Activated B cell treated with CpG ODN at 0.5 μM for 24 hours (primary cell): ENCODE measurements at regions not wholly inside any gene's neighbourhood (a gene's known extent, or its start where the extent isn't known, plus 50 kb on each side); places are given as distances from the start of the nearest gene placed in this dataset.

ENCODE experiments used
- ATAC-seq: fragments of 200-7000 bp; cut with Tn5 transposase; one replicate; pipeline ENCODE4 v1.10.0; 2021; ENCODE audit warnings: low read depth, mild to moderate bottlenecking, moderate library complexity
- CTCF ChIA-PET: fragments of 350-600 bp; sonication (Branson Sonifier 250); formaldehyde crosslinking; loops from one replicate; lab custom pipeline; 2021; ENCODE audit warnings: antibody characterized with exemption; lab: Charles Lee
- POLR2A ChIA-PET: fragments of 350-600 bp; sonication (Branson Sonifier 250); formaldehyde crosslinking; loops from one replicate; lab custom pipeline; 2021; ENCODE audit warnings: antibody characterized with exemption; lab: Charles Lee
- DNase-seq: peaks from one replicate; pipeline ENCODE4 v3.0.0; 2022
- H3K27ac Mint-ChIP-seq: one replicate; pipeline ENCODE4 v1.8.0; 2020; ENCODE audit warnings: mixed read lengths
- H3K27me3 Mint-ChIP-seq: one replicate; pipeline ENCODE4 v1.8.0; 2021; ENCODE audit warnings: mixed read lengths
- H3K36me3 Mint-ChIP-seq: one replicate; pipeline ENCODE4 v1.8.0; 2021; ENCODE audit warnings: low read depth, mixed read lengths
- H3K4me1 Mint-ChIP-seq: one replicate; pipeline ENCODE4 v1.8.0; 2021; ENCODE audit warnings: mixed read lengths
- H3K4me3 Mint-ChIP-seq: one replicate; pipeline ENCODE4 v1.8.0; 2020; ENCODE audit warnings: mild to moderate bottlenecking, mixed read lengths
- H3K9me3 Mint-ChIP-seq: one replicate; pipeline ENCODE4 v1.8.0; 2020; ENCODE audit warnings: mixed read lengths
- intact Hi-C: fragments of 100-400 bp; cut with micrococcal nuclease; formaldehyde crosslinking; loops from one replicate; pipeline ENCODE4 v1.15.1; 2024
- TF ChIP-seq, protein P1 (sequence below): fragments of 200-600 bp; IDR thresholded peaks from one replicate; pipeline ENCODE4 v1.8.0; 2022; ENCODE audit warnings: antibody characterized with exemption, mild to moderate bottlenecking

DNA sequence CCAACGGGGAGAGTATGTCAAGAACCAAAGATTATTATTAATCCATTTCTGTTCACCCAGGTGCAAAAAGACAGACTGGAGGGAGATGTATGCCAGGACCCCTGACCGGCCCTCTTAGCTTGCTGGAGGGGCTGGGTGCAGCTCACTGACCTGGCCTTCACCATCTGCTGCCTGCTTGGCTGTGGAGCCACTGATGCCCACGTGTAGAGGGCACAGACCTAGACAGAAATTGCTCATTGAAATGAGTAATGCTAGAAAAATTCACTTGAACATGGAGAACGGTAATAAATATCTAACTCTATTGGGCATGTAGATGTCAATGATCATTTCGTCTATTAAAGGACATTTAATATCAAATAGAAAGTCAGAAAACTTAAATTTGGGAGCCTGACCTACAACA is 58.8 kb upstream of the ERCC6L2 start:
- ATAC-seq, result no peak
- TF ChIP-seq, protein P1, sequence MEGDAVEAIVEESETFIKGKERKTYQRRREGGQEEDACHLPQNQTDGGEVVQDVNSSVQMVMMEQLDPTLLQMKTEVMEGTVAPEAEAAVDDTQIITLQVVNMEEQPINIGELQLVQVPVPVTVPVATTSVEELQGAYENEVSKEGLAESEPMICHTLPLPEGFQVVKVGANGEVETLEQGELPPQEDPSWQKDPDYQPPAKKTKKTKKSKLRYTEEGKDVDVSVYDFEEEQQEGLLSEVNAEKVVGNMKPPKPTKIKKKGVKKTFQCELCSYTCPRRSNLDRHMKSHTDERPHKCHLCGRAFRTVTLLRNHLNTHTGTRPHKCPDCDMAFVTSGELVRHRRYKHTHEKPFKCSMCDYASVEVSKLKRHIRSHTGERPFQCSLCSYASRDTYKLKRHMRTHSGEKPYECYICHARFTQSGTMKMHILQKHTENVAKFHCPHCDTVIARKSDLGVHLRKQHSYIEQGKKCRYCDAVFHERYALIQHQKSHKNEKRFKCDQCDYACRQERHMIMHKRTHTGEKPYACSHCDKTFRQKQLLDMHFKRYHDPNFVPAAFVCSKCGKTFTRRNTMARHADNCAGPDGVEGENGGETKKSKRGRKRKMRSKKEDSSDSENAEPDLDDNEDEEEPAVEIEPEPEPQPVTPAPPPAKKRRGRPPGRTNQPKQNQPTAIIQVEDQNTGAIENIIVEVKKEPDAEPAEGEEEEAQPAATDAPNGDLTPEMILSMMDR, result no peak
- intact Hi-C loops, result no loop called here
- H3K4me3 Mint-ChIP-seq, result no peak overlapping the region
- POLR2A ChIA-PET, result no interaction called here
- no peak overlapping the region for H3K27ac Mint-ChIP-seq
- CTCF ChIA-PET, result no interaction called here
- no peaks in the 10 kb centered on the region for H3K27me3 Mint-ChIP-seq
- no peaks in the 10 kb centered on the region for H3K9me3 Mint-ChIP-seq
- no peaks in the 10 kb centered on the region for H3K4me1 Mint-ChIP-seq
- no peak for DNase-seq
- peaks cover 3% of the 10 kb centered on the region for H3K36me3 Mint-ChIP-seq

DNA sequence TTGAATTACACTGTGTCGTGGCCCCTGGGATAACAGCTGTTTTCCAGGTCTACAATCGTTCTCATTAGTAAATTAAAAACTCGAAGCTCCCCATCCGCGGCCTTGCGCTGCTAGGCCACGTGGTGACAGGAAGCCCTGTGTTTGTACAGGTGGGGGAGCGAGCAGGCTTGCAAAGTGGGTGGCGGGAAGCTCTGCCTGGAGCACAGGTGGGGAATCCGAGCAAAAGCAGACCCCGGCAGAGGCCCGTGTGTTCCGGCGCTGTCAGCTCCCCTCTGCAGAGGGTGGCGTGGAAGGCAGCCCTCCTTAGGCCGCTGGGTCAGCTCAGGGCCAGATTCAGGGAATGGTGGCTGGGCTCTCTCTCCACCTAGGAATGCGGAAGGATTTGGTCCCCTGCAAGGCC is 59.5 kb upstream of the ERCC6L2 start:
- H3K9me3 Mint-ChIP-seq, result no peaks in the 10 kb centered on the region
- H3K27ac Mint-ChIP-seq, result no peak overlapping the region
- ChIA-PET CTCF (no interaction called here), POLR2A (no interaction called here)
- TF ChIP-seq, protein P1, result no peak
- intact Hi-C loops, result no loop called here
- H3K36me3 Mint-ChIP-seq, result peaks cover 3% of the 10 kb centered on the region
- H3K27me3 Mint-ChIP-seq, result no peaks in the 10 kb centered on the region
- DNase-seq, result no peak
- no peak overlapping the region for H3K4me3 Mint-ChIP-seq
- ATAC-seq, result no peak
- H3K4me1 Mint-ChIP-seq, result no peaks in the 10 kb centered on the region

DNA sequence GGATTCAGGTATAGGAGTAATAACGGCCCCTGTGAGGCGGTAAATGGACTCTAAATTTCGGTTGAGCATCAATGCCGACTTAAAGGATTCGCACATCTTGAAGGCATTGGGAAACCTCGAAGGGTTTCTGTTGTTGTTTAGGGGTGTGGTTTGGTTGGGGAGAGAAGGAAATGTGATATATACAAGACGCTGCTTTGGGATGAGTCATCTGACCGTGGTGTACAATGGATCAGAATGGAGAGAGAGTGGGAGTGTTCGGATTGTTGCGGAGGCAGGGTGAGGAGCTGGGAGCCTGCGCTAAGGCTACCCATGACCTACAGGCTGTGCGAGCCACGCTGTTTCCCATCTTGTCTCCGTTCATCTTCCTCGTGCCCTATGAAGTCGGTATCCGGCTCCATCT is 60.4 kb upstream of the ERCC6L2 start:
- Mint-ChIP-seq H3K36me3 (peaks cover 3% of the 10 kb centered on the region), H3K9me3 (no peaks in the 10 kb centered on the region), H3K4me1 (no peaks in the 10 kb centered on the region), H3K27ac (no peak overlapping the region), H3K27me3 (no peaks in the 10 kb centered on the region), H3K4me3 (no peak overlapping the region)
- TF ChIP-seq, protein P1, result no peak
- ChIA-PET CTCF (no interaction called here), POLR2A (no interaction called here)
- intact Hi-C loops, result no loop called here
- no peak for DNase-seq
- no peak for ATAC-seq

DNA sequence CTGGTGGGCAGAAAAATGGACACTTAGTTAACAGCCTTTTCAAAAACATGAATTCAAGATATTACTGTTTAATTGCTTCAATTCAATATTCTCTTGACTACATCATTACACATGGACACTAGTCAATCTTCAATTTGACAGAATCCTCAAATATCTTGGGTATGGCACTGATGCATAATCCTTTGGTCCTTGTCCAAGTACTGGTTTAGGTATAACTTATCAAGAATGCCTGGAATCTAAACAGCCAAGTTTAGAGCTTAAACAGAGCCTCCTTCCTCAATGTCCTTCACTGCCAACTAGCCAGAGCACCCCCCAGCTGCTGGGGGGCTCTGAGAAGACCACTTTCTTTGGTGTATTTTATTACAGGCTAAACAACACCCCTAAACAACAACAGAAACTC is 61.6 kb upstream of the ERCC6L2 start:
- TF ChIP-seq, protein P1, result no peak
- ChIA-PET CTCF (no interaction called here), POLR2A (no interaction called here)
- Mint-ChIP-seq H3K27ac (no peak overlapping the region), H3K9me3 (no peaks in the 10 kb centered on the region), H3K36me3 (peaks cover 3% of the 10 kb centered on the region), H3K4me3 (no peak overlapping the region), H3K4me1 (no peaks in the 10 kb centered on the region), H3K27me3 (no peaks in the 10 kb centered on the region)
- ATAC-seq, result no peak
- intact Hi-C loops, result no loop called here
- no peak for DNase-seq

DNA sequence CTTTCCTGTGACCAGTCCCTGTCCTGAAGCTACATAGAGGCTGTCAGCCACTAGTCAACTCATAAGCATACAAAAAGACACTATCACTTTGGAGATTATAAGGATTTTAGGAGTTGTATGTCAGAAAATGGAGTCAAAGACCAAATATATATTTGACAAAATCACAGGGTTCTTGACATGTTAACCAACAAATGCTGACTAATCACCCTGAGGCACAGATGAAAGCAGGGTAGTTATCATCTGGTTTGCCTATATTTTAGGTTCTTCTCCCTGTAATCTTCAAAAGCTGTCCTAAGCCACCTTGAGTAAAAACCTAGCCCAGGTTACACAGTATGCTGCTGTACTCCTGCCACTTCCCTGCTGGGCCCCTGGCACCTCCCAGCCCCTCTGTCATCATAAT is 64.7 kb upstream of the ERCC6L2 start:
- ATAC-seq (no peak), DNase-seq (no peak)
- Mint-ChIP-seq H3K4me3 (no peak overlapping the region), H3K27me3 (peaks cover 4% of the 10 kb centered on the region), H3K9me3 (peaks cover 2% of the 10 kb centered on the region), H3K36me3 (peaks cover 3% of the 10 kb centered on the region), H3K4me1 (peaks cover 6% of the 10 kb centered on the region), H3K27ac (no peak overlapping the region)
- TF ChIP-seq, protein P1, result no peak
- POLR2A ChIA-PET, result no interaction called here
- intact Hi-C loops, result no loop called here
- CTCF ChIA-PET, result no interaction called here
